Glutamatergic neuron (in vitro differentiated cells): ENCODE measurements at regions not wholly inside any gene's neighbourhood (a gene's known extent, or its start where the extent isn't known, plus 50 kb on each side); places are given as distances from the start of the nearest gene placed in this dataset.

Source experiments
- DNase-seq: peaks from one replicate; pipeline ENCODE4 v3.0.0; 2022
- H3K27ac Mint-ChIP-seq: one replicate; pipeline ENCODE4 v1.8.0; 2020; ENCODE audit warnings: mild to moderate bottlenecking, mixed read lengths, inconsistent platforms; ENCODE audit not compliant: unreplicated experiment
- H3K27me3 Mint-ChIP-seq: one replicate; pipeline ENCODE4 v1.8.0; 2020; ENCODE audit warnings: mild to moderate bottlenecking, moderate library complexity, mixed read lengths, inconsistent platforms; ENCODE audit not compliant: unreplicated experiment
- H3K36me3 Mint-ChIP-seq: one replicate; pipeline ENCODE4 v1.8.0; 2020; ENCODE audit warnings: mild to moderate bottlenecking, mixed read lengths, inconsistent platforms; ENCODE audit not compliant: unreplicated experiment
- H3K4me1 Mint-ChIP-seq: one replicate; pipeline ENCODE4 v1.8.0; 2020; ENCODE audit warnings: mild to moderate bottlenecking, low read depth, mixed read lengths, inconsistent platforms; ENCODE audit not compliant: unreplicated experiment
- H3K4me3 Mint-ChIP-seq: one replicate; pipeline ENCODE4 v1.8.0; 2020; ENCODE audit warnings: mild to moderate bottlenecking, mixed read lengths, inconsistent platforms; ENCODE audit not compliant: unreplicated experiment
- H3K9me3 Mint-ChIP-seq: one replicate; pipeline ENCODE4 v1.8.0; 2020; ENCODE audit warnings: mild to moderate bottlenecking, moderate library complexity, mixed read lengths, inconsistent platforms; ENCODE audit not compliant: unreplicated experiment
- TF ChIP-seq, protein P1 (sequence below): fragments of 200-600 bp; sonication (generic); IDR thresholded peaks from one replicate; pipeline ENCODE4 v1.5.0; 2021; ENCODE audit not compliant: partially characterized antibody, unreplicated experiment

DNA sequence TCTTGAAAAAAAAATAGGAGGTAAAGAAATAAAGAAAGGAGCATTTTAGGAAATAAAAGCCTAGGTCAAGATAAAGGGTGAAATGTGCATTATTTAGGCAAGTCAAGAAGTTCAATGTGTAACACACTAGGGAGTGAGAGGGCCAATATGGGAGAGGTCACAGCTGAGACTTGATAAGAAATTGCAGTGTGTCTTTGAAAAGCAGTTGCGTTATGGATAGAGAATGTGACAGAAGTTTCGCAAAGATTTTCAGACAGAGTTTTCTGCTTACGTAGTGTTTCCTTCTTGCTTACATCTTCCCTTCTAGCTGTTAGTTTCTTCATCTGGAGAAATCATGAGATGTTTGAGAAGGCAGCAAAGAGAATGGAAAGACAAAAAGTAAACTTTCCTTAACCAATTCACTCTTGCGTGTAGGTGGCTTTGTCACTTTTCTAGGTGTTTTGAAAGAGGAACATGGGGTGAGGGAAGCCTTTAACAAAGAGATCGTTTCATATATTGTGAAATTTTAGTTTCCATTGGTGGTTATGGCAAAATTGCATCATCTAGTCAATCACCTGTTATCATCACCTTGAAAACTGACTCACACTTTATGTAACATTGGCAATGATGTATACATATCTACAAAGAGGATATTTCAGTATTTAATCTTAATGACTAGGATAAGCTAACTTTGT is 975.5 kb downstream of the OLFM4 start:
- Mint-ChIP-seq H3K27ac (no peak overlapping the region), H3K27me3 (no peaks in the 10 kb centered on the region), H3K9me3 (no peaks in the 10 kb centered on the region), H3K4me1 (no peaks in the 10 kb centered on the region), H3K4me3 (no peak overlapping the region), H3K36me3 (no peaks in the 10 kb centered on the region)
- TF ChIP-seq, protein P1, sequence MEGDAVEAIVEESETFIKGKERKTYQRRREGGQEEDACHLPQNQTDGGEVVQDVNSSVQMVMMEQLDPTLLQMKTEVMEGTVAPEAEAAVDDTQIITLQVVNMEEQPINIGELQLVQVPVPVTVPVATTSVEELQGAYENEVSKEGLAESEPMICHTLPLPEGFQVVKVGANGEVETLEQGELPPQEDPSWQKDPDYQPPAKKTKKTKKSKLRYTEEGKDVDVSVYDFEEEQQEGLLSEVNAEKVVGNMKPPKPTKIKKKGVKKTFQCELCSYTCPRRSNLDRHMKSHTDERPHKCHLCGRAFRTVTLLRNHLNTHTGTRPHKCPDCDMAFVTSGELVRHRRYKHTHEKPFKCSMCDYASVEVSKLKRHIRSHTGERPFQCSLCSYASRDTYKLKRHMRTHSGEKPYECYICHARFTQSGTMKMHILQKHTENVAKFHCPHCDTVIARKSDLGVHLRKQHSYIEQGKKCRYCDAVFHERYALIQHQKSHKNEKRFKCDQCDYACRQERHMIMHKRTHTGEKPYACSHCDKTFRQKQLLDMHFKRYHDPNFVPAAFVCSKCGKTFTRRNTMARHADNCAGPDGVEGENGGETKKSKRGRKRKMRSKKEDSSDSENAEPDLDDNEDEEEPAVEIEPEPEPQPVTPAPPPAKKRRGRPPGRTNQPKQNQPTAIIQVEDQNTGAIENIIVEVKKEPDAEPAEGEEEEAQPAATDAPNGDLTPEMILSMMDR: no peak
- DNase-seq: no peak

DNA sequence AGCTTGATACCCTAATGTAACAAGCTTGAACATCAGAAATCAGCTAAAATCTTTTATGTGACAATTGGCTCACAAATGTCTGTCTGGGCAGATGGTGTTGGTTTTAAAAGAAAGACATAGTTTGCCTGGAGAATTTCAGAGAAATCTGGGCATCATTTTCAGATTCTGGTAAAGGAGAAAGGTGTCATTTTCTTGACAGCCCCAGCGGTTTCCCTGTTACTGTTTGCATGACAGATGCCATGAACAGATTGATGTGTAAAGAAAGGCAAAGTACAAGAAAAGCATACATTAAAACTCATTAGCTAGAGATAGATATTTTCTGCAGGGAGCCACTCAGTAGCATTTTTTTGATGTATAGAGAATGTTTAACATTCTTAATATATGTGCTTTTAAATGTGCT is 987.9 kb downstream of the OLFM4 start:
- TF ChIP-seq, protein P1: no peak
- no peak for DNase-seq
- H3K36me3 Mint-ChIP-seq: no peaks in the 10 kb centered on the region
- peak overlapping the region; percentile 82 for H3K27ac Mint-ChIP-seq
- H3K4me1 Mint-ChIP-seq: peaks cover 14% of the 10 kb centered on the region
- H3K27me3 Mint-ChIP-seq: no peaks in the 10 kb centered on the region
- H3K9me3 Mint-ChIP-seq: peaks cover 2% of the 10 kb centered on the region
- H3K4me3 Mint-ChIP-seq: peak overlapping the region; percentile 4

DNA sequence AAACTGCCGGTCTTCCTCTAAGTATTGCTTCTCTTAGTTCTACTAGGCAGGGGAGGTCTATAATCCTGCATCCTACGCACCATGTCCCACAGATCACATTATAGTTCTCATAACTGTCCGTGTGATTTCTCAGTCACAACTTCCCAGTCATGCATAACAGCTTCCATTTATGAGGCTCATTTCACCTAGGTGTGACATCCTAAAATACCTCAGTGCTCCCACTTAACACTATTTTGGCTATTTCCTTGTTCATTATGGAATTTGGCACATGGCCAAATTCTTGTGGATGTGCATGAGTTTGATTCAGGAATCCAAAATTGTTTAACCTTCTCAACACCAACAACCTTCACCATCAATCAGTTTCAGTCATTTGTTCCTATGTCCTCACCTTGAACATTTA is 989.9 kb downstream of the OLFM4 start:
- Mint-ChIP-seq H3K27me3 (no peaks in the 10 kb centered on the region), H3K4me1 (peaks cover 12% of the 10 kb centered on the region), H3K4me3 (no peak overlapping the region), H3K9me3 (peaks cover 2% of the 10 kb centered on the region), H3K36me3 (no peaks in the 10 kb centered on the region), H3K27ac (no peak overlapping the region)
- TF ChIP-seq, protein P1: no peak
- no peak for DNase-seq

DNA sequence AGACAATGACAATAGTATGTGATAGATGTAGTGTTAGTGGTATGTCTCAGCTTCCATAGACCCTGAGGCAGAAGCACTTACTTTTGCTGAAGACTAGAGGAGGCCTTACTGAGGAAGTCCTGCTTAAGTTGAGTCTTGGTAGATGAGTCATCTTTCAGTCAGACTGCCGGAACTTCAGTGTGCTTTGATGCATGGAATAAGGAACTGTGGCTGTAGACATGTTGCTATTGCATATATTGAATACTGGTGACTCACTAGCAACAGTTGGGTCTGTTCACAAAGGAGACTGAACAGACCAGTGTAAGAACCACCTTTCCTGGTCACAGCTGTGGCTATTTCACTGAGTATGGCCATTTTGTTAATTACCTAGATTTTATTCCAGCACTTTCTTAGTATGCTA is 1000.6 kb downstream of the OLFM4 start:
- Mint-ChIP-seq H3K27ac (no peak overlapping the region), H3K4me3 (no peak overlapping the region), H3K27me3 (peaks cover 3% of the 10 kb centered on the region), H3K4me1 (no peaks in the 10 kb centered on the region), H3K36me3 (peaks cover 24% of the 10 kb centered on the region), H3K9me3 (no peaks in the 10 kb centered on the region)
- DNase-seq: no peak
- TF ChIP-seq, protein P1: no peak

GRCh38 chr13:54029720-54030119 is 1001.1 kb downstream of the OLFM4 start:
- Mint-ChIP-seq H3K27ac (no peak overlapping the region), H3K4me1 (no peaks in the 10 kb centered on the region), H3K36me3 (peaks cover 19% of the 10 kb centered on the region), H3K4me3 (no peak overlapping the region), H3K27me3 (peaks cover 3% of the 10 kb centered on the region), H3K9me3 (no peaks in the 10 kb centered on the region)
- TF ChIP-seq, protein P1: no peak
- DNase-seq: no peak
